ENCODE measurements at regions not wholly inside any gene's neighbourhood (a gene's known extent, or its start where the extent isn't known, plus 50 kb on each side); places are given as distances from the start of the nearest gene placed in this dataset.

- Histone ChIP-seq H3F3A (ENCODE audit: control insufficient read depth, insufficient read depth) (no peaks in the 10 kb centered on the region), H3K79me2 (ENCODE audit: control insufficient read depth, low read length) (no peaks in the 10 kb centered on the region), H3K4me3 (ENCODE audit: low read length) (no peak overlapping the region), H4K20me1 (ENCODE audit: control insufficient read depth, insufficient read depth, low read depth, low read length) (no peaks in the 10 kb centered on the region), H3K27me3 (ENCODE audit: control insufficient read depth, low read length) (no peaks in the 10 kb centered on the region), H3K9me3 (ENCODE audit: control insufficient read depth, insufficient read depth, low read length) (no peaks in the 10 kb centered on the region), H3K4me1 (ENCODE audit: control insufficient read depth, low read length) (no peaks in the 10 kb centered on the region), H3K36me3 (ENCODE audit: control insufficient read depth, low read length) (no peaks in the 10 kb centered on the region), H3K4me2 (ENCODE audit: low read length) (no peak overlapping the region), H3K9me2 (replicated peaks; ENCODE audit: control insufficient read depth, low read length) (no peaks in the 10 kb centered on the region), H3K27ac (ENCODE audit: low read depth, low read length) (no peak overlapping the region)
- TF ChIP-seq CTCF (IDR thresholded peaks at IDR 0.05; ENCODE audit: low read depth, low read length, poor library complexity, severe bottlenecking) (no peak), EZH2phosphoT487 (IDR thresholded peaks at IDR 0.05; ENCODE audit: borderline replicate concordance, low read length) (no peak)
Measured at GRCh38 chr1:177384461-177384860, 213.7 kb downstream of the BRINP2 start.

GRCh38 chr1:177383715-177384114 lies 213.0 kb downstream of the BRINP2 start:
- Histone ChIP-seq H3F3A (ENCODE audit: control insufficient read depth, insufficient read depth) (no peaks in the 10 kb centered on the region), H3K9me3 (ENCODE audit: control insufficient read depth, insufficient read depth, low read length) (no peaks in the 10 kb centered on the region), H3K79me2 (ENCODE audit: control insufficient read depth, low read length) (no peaks in the 10 kb centered on the region), H3K27ac (ENCODE audit: low read depth, low read length) (no peak overlapping the region), H3K4me1 (ENCODE audit: control insufficient read depth, low read length) (no peaks in the 10 kb centered on the region), H3K36me3 (ENCODE audit: control insufficient read depth, low read length) (no peaks in the 10 kb centered on the region), H4K20me1 (ENCODE audit: control insufficient read depth, insufficient read depth, low read depth, low read length) (no peaks in the 10 kb centered on the region), H3K4me2 (ENCODE audit: low read length) (no peak overlapping the region), H3K9me2 (replicated peaks; ENCODE audit: control insufficient read depth, low read length) (no peaks in the 10 kb centered on the region), H3K4me3 (ENCODE audit: low read length) (no peak overlapping the region), H3K27me3 (ENCODE audit: control insufficient read depth, low read length) (no peaks in the 10 kb centered on the region)
- no peak for TF ChIP-seq CTCF (IDR thresholded peaks at IDR 0.05; ENCODE audit: low read depth, low read length, poor library complexity, severe bottlenecking)
- no peak for TF ChIP-seq EZH2phosphoT487 (IDR thresholded peaks at IDR 0.05; ENCODE audit: borderline replicate concordance, low read length)

GRCh38 chr1:177377866-177378265 lies 207.1 kb downstream of the BRINP2 start:
- H3K4me1 ChIP-seq (ENCODE audit: control insufficient read depth, low read length) = no peaks in the 10 kb centered on the region
- H4K20me1 ChIP-seq (ENCODE audit: control insufficient read depth, insufficient read depth, low read depth, low read length) = no peaks in the 10 kb centered on the region
- H3K27ac ChIP-seq (ENCODE audit: low read depth, low read length) = no peak overlapping the region
- H3K79me2 ChIP-seq (ENCODE audit: control insufficient read depth, low read length) = no peaks in the 10 kb centered on the region
- H3K9me2 ChIP-seq (replicated peaks; ENCODE audit: control insufficient read depth, low read length) = no peaks in the 10 kb centered on the region
- TF ChIP-seq EZH2phosphoT487 (IDR thresholded peaks at IDR 0.05; ENCODE audit: borderline replicate concordance, low read length) = no peak
- TF ChIP-seq CTCF (IDR thresholded peaks at IDR 0.05; ENCODE audit: low read depth, low read length, poor library complexity, severe bottlenecking) = no peak
- H3K27me3 ChIP-seq (ENCODE audit: control insufficient read depth, low read length) = no peaks in the 10 kb centered on the region
- H3F3A ChIP-seq (ENCODE audit: control insufficient read depth, insufficient read depth) = no peaks in the 10 kb centered on the region
- no peaks in the 10 kb centered on the region for H3K9me3 ChIP-seq (ENCODE audit: control insufficient read depth, insufficient read depth, low read length)
- no peaks in the 10 kb centered on the region for H3K36me3 ChIP-seq (ENCODE audit: control insufficient read depth, low read length)
- H3K4me2 ChIP-seq (ENCODE audit: low read length) = no peak overlapping the region
- no peak overlapping the region for H3K4me3 ChIP-seq (ENCODE audit: low read length)

GRCh38 chr1:177368255-177368654 lies 197.5 kb downstream of the BRINP2 start:
- no peak for TF ChIP-seq CTCF (IDR thresholded peaks at IDR 0.05; ENCODE audit: low read depth, low read length, poor library complexity, severe bottlenecking)
- no peak for TF ChIP-seq EZH2phosphoT487 (IDR thresholded peaks at IDR 0.05; ENCODE audit: borderline replicate concordance, low read length)
- Histone ChIP-seq H3K36me3 (ENCODE audit: control insufficient read depth, low read length) (no peaks in the 10 kb centered on the region), H3K4me2 (ENCODE audit: low read length) (no peak overlapping the region), H3K27me3 (ENCODE audit: control insufficient read depth, low read length) (no peaks in the 10 kb centered on the region), H3F3A (ENCODE audit: control insufficient read depth, insufficient read depth) (no peaks in the 10 kb centered on the region), H4K20me1 (ENCODE audit: control insufficient read depth, insufficient read depth, low read depth, low read length) (no peaks in the 10 kb centered on the region), H3K79me2 (ENCODE audit: control insufficient read depth, low read length) (no peaks in the 10 kb centered on the region), H3K9me2 (replicated peaks; ENCODE audit: control insufficient read depth, low read length) (no peaks in the 10 kb centered on the region), H3K9me3 (ENCODE audit: control insufficient read depth, insufficient read depth, low read length) (no peaks in the 10 kb centered on the region), H3K4me3 (ENCODE audit: low read length) (no peak overlapping the region), H3K4me1 (ENCODE audit: control insufficient read depth, low read length) (no peaks in the 10 kb centered on the region), H3K27ac (ENCODE audit: low read depth, low read length) (no peak overlapping the region)

Data from DOHH2 (cell line).